ENCODE measurements at regions not wholly inside any gene's neighbourhood (a gene's known extent, or its start where the extent isn't known, plus 50 kb on each side); places are given as distances from the start of the nearest gene placed in this dataset.

- DNase-seq (ENCODE audit: low spot score), result no peak
These were observed 61.9 kb upstream of the ITGA1 start for GRCh38 chr5:52725808-52726207.

- peak; percentile 11 for DNase-seq (ENCODE audit: low spot score)
These were observed 60.7 kb upstream of the ITGA1 start for GRCh38 chr5:52727020-52727419.

- DNase-seq (ENCODE audit: low spot score), result no peak
These were observed 60.1 kb upstream of the ITGA1 start for GRCh38 chr5:52727576-52727975.

GRCh38 chr5:52728224-52728623 lies 59.5 kb upstream of the ITGA1 start:
- no peak for DNase-seq (ENCODE audit: low spot score)

- no peak for DNase-seq (ENCODE audit: low spot score)
These were observed 59.0 kb upstream of the ITGA1 start for GRCh38 chr5:52728686-52729085.

GRCh38 chr5:52731274-52732027 lies 56.3 kb upstream of the ITGA1 start:
- no peak for DNase-seq (ENCODE audit: low spot score)

GRCh38 chr5:52734557-52734956 lies 53.2 kb upstream of the ITGA1 start:
- DNase-seq (ENCODE audit: low spot score), result no peak

GRCh38 chr5:52735139-52735538 lies 52.6 kb upstream of the ITGA1 start:
- DNase-seq (ENCODE audit: low spot score), result no peak

All from CD4-positive, alpha-beta T cell treated with Interleukin-6 at 100 ng/mL for 8 hours (primary cell).